Lower lobe of right lung (tissue), 2 donors: ENCODE measurements at regions not wholly inside any gene's neighbourhood (a gene's known extent, or its start where the extent isn't known, plus 50 kb on each side); places are given as distances from the start of the nearest gene placed in this dataset.
"Not testable (repeated sequence)": the region's sequence is repeated elsewhere in the genome, so short reads cannot be mapped to it uniquely, and the experiment has no call there.

Experiments used
- ATAC-seq, 2 donors: fragments of 200-7000 bp; cut with Tn5 transposase; one replicate each; pipeline ENCODE4 v1.9.1; 2020 to 2022; ENCODE audit warnings: mild to moderate bottlenecking in 2 of 2, moderate library complexity in 2 of 2
- DNase-seq: peaks from one replicate; pipeline ENCODE4 v3.0.0-alpha.2; 2020
- H3K27ac ChIP-seq: fragments of 200-600 bp; one replicate; pipeline ENCODE4 v1.8.0; 2022
- H3K27me3 ChIP-seq: fragments of 200-600 bp; one replicate; pipeline ENCODE4 v1.8.0; 2022; ENCODE audit warnings: low read depth
- H3K36me3 ChIP-seq: fragments of 200-600 bp; one replicate; pipeline ENCODE4 v1.8.0; 2022; ENCODE audit warnings: mild to moderate bottlenecking
- H3K4me1 ChIP-seq: fragments of 200-600 bp; one replicate; pipeline ENCODE4 v1.8.0; 2022
- H3K4me3 ChIP-seq: fragments of 200-600 bp; one replicate; pipeline ENCODE4 v1.8.0; 2022; ENCODE audit warnings: mild to moderate bottlenecking
- H3K9me3 ChIP-seq: fragments of 200-600 bp; one replicate; pipeline ENCODE4 v1.8.0; 2022
- CTCF ChIP-seq: fragments of 200-600 bp; IDR thresholded peaks from one replicate; pipeline ENCODE4 v1.8.0; 2022; ENCODE audit warnings: antibody characterized with exemption, mild to moderate bottlenecking
- intact Hi-C: fragments of 100-400 bp; cut with DNase I; formaldehyde crosslinking; loops from one replicate; pipeline ENCODE4 v1.11.0; 2022
- donor health status: DM: no; HTN: yes; CAD: no; lungs with severe emphysema.

- ATAC-seq, result no peak
- Histone ChIP-seq H3K4me3 (no peak overlapping the region), H3K4me1 (no peaks in the 10 kb centered on the region), H3K27me3 (no peaks in the 10 kb centered on the region), H3K9me3 (no peaks in the 10 kb centered on the region), H3K36me3 (no peaks in the 10 kb centered on the region), H3K27ac (no peak overlapping the region)
- no peak for DNase-seq
- no peak for TF ChIP-seq CTCF
- intact Hi-C loops, result no loop called here
Observed at GRCh38 chr2:192718340-192718739, 523.6 kb upstream of the TMEFF2 start.

- no peak overlapping the region for H3K27ac ChIP-seq
Observed at GRCh38 chr2:192700934-192701333, 506.2 kb upstream of the TMEFF2 start.

GRCh38 chr2:192697880-192698279 is 503.1 kb upstream of the TMEFF2 start:
- no peaks in the 10 kb centered on the region for H3K4me1 ChIP-seq
- ATAC-seq, result no peak
- no peaks in the 10 kb centered on the region for H3K27me3 ChIP-seq
- no peak overlapping the region for H3K4me3 ChIP-seq
- no peaks in the 10 kb centered on the region for H3K9me3 ChIP-seq
- no peak overlapping the region for H3K27ac ChIP-seq
- intact Hi-C loops, result no loop called here
- no peak for TF ChIP-seq CTCF
- no peaks in the 10 kb centered on the region for H3K36me3 ChIP-seq
- no peak for DNase-seq

More at GRCh38 chr2:192700934-192701333, 506.2 kb upstream of the TMEFF2 start:
- no peaks in the 10 kb centered on the region for H3K27me3 ChIP-seq
- no peaks in the 10 kb centered on the region for H3K9me3 ChIP-seq
- no peak for ATAC-seq
- intact Hi-C loops, result no loop called here
- H3K4me3 ChIP-seq, result no peak overlapping the region
- H3K36me3 ChIP-seq, result no peaks in the 10 kb centered on the region
- DNase-seq, result no peak
- H3K4me1 ChIP-seq, result no peaks in the 10 kb centered on the region
- TF ChIP-seq CTCF, result no peak

DNA sequence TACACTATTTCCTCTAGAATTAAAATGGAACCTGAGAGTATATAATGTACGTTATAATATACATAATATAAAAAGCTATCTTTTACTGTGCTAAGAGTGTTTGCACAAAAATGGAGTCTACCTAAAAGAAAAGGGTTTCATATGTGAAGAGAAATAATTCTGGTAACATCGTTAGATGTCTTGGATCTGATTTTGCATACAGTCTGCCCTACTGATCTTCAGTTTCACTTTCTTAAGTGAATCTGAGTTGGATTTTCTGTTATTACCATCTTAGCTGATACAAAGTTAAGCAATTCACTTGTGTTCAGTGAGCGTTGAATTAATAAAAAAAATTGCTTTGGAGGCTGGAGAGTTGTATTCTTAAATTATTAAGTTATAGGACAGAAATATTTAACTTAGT is 502.1 kb upstream of the TMEFF2 start:
- TF ChIP-seq CTCF, result no peak
- no peak overlapping the region for H3K27ac ChIP-seq
- intact Hi-C loops, result no loop called here
- no peaks in the 10 kb centered on the region for H3K4me1 ChIP-seq
- H3K27me3 ChIP-seq, result no peaks in the 10 kb centered on the region
- H3K36me3 ChIP-seq, result no peaks in the 10 kb centered on the region
- DNase-seq (no peak), ATAC-seq (no peak)
- no peak overlapping the region for H3K4me3 ChIP-seq
- H3K9me3 ChIP-seq, result no peaks in the 10 kb centered on the region

GRCh38 chr2:192687015-192687414 is 492.3 kb upstream of the TMEFF2 start:
- Histone ChIP-seq H3K9me3 (no peaks in the 10 kb centered on the region), H3K4me3 (no peak overlapping the region), H3K27ac (no peak overlapping the region), H3K27me3 (no peaks in the 10 kb centered on the region), H3K36me3 (no peaks in the 10 kb centered on the region), H3K4me1 (no peaks in the 10 kb centered on the region)
- intact Hi-C loops, result no loop called here
- TF ChIP-seq CTCF, result no peak
- ATAC-seq (no peak), DNase-seq (no peak)

GRCh38 chr2:192682511-192682910 is 487.8 kb upstream of the TMEFF2 start:
- H3K9me3 ChIP-seq, ATAC-seq, H3K36me3 ChIP-seq, intact Hi-C loops, H3K27me3 ChIP-seq, DNase-seq, H3K27ac ChIP-seq, H3K4me3 ChIP-seq, H3K4me1 ChIP-seq: not testable (repeated sequence)
